Liver (tissue), 3 donors: ENCODE measurements at regions not wholly inside any gene's neighbourhood (a gene's known extent, or its start where the extent isn't known, plus 50 kb on each side); places are given as distances from the start of the nearest gene placed in this dataset.

Experiments used
- CTCF ChIP-seq: fragments of 150-350 bp; IDR thresholded peaks from 2 replicates; pipeline ENCODE4 v1.5.1; 2017; ENCODE audit warnings: improper control_type of control experiment, low read depth, low read length; ENCODE audit not compliant: missing input control
- RXRA ChIP-seq, 2 donors: IDR thresholded peaks; 2 replicates each; pipeline ENCODE4 v1.6.1; 2017 to 2018; ENCODE audit warnings: antibody characterized with exemption in 2 of 2, mild to moderate bottlenecking in 1 of 2
- donor health status: healthy.
- donor health status: healthy.

- TF ChIP-seq RXRA (IDR thresholded peaks at IDR 0.05) (no peak), CTCF (no peak)
Measured at GRCh38 chr18:78140294-78140693, 839.3 kb upstream of the SALL3 start.
